ENCODE measurements at regions not wholly inside any gene's neighbourhood (a gene's known extent, or its start where the extent isn't known, plus 50 kb on each side); places are given as distances from the start of the nearest gene placed in this dataset.

GRCh38 chr11:23749762-23750430 lies 747.0 kb upstream of the LUZP2 start:
- no peak for TF ChIP-seq CTCF (IDR thresholded peaks at IDR 0.05)
- TF ChIP-seq POLR2A (IDR thresholded peaks at IDR 0.05) = no peak
